ENCODE measurements at regions not wholly inside any gene's neighbourhood (a gene's known extent, or its start where the extent isn't known, plus 50 kb on each side); places are given as distances from the start of the nearest gene placed in this dataset.
"Not testable (repeated sequence)": the region's sequence is repeated elsewhere in the genome, so short reads cannot be mapped to it uniquely, and the experiment has no call there.

DNA sequence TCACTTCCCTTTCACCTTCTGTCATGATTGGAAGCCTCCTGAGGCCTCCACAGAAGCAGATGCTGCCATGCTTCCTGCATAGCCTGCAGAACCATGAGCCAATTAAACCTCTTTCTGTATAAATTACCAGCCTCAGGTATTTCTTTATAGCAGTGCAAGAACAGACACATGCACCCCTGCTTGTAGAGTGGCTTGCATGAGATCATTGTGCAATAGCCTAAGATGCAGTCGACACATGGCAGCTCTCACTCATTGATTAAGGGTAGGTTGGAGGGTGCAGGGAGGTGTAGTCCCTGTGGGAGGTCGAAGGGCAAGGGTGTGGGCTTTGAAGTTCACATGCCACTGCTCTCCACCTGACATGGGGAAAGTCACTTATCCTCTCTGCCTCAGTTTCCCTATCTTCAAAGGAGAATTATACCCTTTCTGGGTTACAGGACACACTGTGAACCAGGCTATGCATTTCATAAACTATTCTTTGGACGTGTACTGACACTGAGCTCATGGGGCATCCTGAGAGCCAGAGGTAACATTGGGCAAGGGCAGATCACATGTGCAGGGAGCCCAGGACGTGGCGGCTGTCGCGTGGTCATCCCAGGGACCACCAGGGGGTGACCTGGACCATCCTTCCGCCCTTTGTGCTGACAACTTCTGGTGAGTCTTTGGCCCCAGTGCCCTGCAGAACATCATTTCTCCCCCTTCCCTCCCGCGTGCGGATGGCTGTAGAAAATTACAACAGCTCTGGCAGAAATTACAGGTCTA, 69.2 kb upstream of the SHANK2 start:
- intact Hi-C loops (cut with DNase I; ENCODE audit: low total_unique reads), result no loop called here
- no peak overlapping the region for H3K4me3 ChIP-seq (ENCODE audit: low read depth, poor library complexity, severe bottlenecking)
- WGBS, 2 donors, result 80 to 89% methylated on average over 11 of the region's 11 CpGs
- TF ChIP-seq, protein P1, sequence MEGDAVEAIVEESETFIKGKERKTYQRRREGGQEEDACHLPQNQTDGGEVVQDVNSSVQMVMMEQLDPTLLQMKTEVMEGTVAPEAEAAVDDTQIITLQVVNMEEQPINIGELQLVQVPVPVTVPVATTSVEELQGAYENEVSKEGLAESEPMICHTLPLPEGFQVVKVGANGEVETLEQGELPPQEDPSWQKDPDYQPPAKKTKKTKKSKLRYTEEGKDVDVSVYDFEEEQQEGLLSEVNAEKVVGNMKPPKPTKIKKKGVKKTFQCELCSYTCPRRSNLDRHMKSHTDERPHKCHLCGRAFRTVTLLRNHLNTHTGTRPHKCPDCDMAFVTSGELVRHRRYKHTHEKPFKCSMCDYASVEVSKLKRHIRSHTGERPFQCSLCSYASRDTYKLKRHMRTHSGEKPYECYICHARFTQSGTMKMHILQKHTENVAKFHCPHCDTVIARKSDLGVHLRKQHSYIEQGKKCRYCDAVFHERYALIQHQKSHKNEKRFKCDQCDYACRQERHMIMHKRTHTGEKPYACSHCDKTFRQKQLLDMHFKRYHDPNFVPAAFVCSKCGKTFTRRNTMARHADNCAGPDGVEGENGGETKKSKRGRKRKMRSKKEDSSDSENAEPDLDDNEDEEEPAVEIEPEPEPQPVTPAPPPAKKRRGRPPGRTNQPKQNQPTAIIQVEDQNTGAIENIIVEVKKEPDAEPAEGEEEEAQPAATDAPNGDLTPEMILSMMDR (IDR thresholded peaks at IDR 0.05), result no peak
- no peak for TF ChIP-seq POLR2A (IDR thresholded peaks at IDR 0.05)
- peak in 1 of 2 donors; percentile 23 for DNase-seq (ENCODE audit: low spot score in 2 of 2)

DNA sequence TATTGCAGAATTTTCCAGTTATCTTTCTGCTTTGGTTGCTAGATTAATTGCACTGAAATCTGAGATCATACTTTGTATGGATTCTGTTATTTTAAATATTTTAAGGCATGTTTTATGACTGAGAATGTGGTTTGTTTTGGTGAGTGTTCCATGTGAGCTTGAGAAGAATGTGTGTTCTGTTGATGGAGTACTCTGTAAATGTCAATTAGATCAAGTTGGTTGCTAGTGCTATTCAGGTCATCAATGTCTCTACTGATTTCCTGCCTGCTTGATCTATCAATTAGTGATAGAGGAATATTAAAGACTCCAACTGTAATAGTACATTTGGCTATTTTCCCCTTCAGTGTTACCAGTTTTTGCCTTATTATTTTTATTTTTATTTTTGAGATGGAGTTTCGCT, 64.3 kb upstream of the SHANK2 start:
- TF ChIP-seq, protein P1 (IDR thresholded peaks at IDR 0.05), result no peak
- intact Hi-C loops (cut with DNase I; ENCODE audit: low total_unique reads), result no loop called here
- 94 to 96% methylated on average over 1 of the region's 1 CpG for WGBS, 2 donors
- no peak for DNase-seq (ENCODE audit: low spot score in 2 of 2)
- H3K4me3 ChIP-seq (ENCODE audit: low read depth, poor library complexity, severe bottlenecking), result no peak overlapping the region

DNA sequence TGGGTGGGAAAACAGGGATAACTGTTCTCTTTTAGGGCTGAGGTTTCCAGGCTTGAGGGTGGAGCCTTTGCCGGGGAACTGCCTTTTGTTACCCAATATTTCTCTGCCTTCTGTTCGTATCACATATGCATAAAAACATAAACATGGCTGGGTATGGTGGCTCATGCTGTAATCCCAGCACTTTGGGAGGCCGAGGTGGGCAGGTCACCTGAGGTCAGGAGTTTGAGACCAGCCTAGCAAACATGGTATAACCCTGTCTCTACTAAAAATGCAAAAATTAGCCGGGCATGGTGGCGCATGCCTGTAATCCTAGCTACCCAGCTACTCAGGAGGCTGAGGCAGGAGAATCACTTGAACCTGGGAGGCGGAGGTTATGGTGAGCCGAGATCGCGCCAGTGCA, 60.2 kb upstream of the SHANK2 start:
- peak in 1 of 2 donors; percentile 58 for DNase-seq (ENCODE audit: low spot score in 2 of 2)
- intact Hi-C loops (cut with DNase I; ENCODE audit: low total_unique reads), result not testable (repeated sequence)

DNA sequence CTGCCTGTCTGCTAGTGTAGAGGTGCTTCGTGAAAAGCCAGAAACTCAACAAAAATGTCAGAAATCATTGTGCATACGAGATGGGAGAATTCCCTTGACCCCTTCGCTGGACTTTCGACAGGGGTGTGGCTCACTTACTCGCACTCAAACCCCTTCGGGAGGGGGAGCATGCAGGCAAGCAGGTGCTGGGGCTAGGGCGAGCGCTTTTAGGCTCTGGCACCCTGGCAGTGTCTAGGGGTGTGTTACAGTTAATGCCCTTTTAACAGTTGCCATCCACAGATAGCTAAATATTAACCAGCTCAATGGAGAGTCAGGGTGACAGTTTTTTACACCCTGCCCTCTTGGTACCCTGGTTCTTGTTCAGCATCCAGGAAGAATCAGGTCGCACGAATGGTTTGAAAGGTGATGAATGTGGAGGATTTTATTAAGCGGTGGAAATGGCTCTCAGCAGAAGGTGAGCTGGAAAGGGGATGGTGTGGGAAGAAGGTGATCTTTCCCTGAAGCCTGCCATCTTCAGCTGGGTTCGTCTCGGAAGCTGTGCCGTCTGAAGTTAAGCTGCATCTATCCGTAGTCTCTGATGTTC, 59.6 kb upstream of the SHANK2 start:
- 82 to 84% methylated on average over 15 of the region's 15 CpGs for WGBS, 2 donors
- peak in 1 of 2 donors; percentile 57 for DNase-seq (ENCODE audit: low spot score in 2 of 2)
- no peak overlapping the region for H3K4me3 ChIP-seq (ENCODE audit: low read depth, poor library complexity, severe bottlenecking)
- intact Hi-C loops (cut with DNase I; ENCODE audit: low total_unique reads), result no loop called here
- TF ChIP-seq, protein P1 (IDR thresholded peaks at IDR 0.05), result no peak
- TF ChIP-seq POLR2A (IDR thresholded peaks at IDR 0.05), result no peak

More for the DNA sequence above, 60.2 kb upstream of the SHANK2 start:
- WGBS, 2 donors, result 80 to 94% methylated on average over 9 of the region's 9 CpGs
- not testable (repeated sequence) for H3K4me3 ChIP-seq (ENCODE audit: low read depth, poor library complexity, severe bottlenecking)

DNA sequence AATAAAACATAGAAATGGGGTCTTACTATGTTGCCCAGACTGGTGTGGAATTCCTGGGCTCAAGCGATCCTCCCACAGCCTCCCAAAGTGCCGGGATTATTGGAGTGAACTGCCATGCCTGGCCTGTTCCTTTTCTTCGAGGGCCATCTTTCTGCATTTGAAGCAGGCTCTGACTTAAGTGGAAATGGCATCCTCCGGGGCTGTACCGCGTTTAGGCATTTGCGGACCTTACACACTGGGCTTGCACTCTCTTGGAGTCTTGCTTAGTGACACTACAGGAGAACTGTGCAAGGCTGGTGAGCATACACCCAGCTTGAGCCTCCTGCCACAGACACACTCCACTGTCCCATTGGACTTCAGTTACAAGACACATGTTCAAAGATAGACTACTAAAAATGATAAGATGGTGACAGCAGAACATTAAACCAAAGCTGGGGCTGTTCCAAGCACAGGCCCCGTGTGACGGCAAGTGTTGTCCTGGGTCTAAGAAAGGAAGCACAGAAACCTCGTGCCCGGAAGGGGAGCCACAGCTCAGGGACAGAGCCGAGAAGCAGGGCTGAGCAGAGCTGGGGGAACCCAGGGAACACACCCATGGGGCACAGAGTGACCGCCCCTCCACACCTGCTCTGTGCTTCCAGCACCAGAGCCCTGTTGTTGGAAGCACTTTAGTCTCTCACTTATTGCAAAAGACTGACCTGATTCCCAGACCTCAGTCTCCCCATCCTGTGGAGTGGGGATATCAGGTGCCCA, 59.0 kb upstream of the SHANK2 start:
- 83% methylated on average over 13 of the region's 13 CpGs for WGBS, 2 donors
- no peak for TF ChIP-seq POLR2A (IDR thresholded peaks at IDR 0.05)
- TF ChIP-seq, protein P1 (IDR thresholded peaks at IDR 0.05), result no peak
- H3K4me3 ChIP-seq (ENCODE audit: low read depth, poor library complexity, severe bottlenecking), result no peak overlapping the region
- DNase-seq (ENCODE audit: low spot score in 2 of 2), result peak in 1 of 2 donors; percentile 67
- intact Hi-C loops (cut with DNase I; ENCODE audit: low total_unique reads), result no loop called here

DNA sequence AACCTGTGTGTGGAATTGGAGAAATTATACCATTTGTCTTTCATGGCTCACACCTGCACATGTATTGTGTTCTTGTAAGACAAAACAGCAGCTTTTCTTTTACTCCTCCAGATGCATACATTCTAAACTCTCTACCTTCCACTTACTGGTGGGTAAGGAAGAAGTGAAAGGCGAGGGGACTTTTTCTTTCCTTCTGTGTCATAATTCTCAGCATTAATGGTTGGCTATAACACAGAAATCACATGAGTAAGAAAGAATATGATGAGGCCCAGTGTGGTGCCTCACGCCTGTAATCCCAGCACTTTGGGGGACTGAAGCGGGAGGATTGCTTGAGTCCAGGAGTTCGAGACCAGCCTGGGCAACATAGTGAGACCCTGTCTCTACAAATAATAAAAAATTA, 57.8 kb upstream of the SHANK2 start:
- TF ChIP-seq, protein P1 (IDR thresholded peaks at IDR 0.05), result no peak
- TF ChIP-seq POLR2A (IDR thresholded peaks at IDR 0.05), result no peak
- WGBS, 2 donors, result 91% methylated on average over 4 of the region's 4 CpGs
- H3K4me3 ChIP-seq (ENCODE audit: low read depth, poor library complexity, severe bottlenecking), result no peak overlapping the region
- no peak for DNase-seq (ENCODE audit: low spot score in 2 of 2)
- intact Hi-C loops (cut with DNase I; ENCODE audit: low total_unique reads), result no loop called here
